ENCODE measurements at regions not wholly inside any gene's neighbourhood (a gene's known extent, or its start where the extent isn't known, plus 50 kb on each side); places are given as distances from the start of the nearest gene placed in this dataset.

GRCh38 chr14:58876608-58877007, 238.8 kb downstream of the DACT1 start:
- no peak for DNase-seq (ENCODE audit: low spot score)
- Histone ChIP-seq H3K27ac (no peak overlapping the region), H3K9me3 (no peaks in the 10 kb centered on the region), H3K4me1 (no peaks in the 10 kb centered on the region), H3K27me3 (no peaks in the 10 kb centered on the region), H3K36me3 (no peaks in the 10 kb centered on the region), H3K4me3 (no peak overlapping the region)
- TF ChIP-seq, protein P1, sequence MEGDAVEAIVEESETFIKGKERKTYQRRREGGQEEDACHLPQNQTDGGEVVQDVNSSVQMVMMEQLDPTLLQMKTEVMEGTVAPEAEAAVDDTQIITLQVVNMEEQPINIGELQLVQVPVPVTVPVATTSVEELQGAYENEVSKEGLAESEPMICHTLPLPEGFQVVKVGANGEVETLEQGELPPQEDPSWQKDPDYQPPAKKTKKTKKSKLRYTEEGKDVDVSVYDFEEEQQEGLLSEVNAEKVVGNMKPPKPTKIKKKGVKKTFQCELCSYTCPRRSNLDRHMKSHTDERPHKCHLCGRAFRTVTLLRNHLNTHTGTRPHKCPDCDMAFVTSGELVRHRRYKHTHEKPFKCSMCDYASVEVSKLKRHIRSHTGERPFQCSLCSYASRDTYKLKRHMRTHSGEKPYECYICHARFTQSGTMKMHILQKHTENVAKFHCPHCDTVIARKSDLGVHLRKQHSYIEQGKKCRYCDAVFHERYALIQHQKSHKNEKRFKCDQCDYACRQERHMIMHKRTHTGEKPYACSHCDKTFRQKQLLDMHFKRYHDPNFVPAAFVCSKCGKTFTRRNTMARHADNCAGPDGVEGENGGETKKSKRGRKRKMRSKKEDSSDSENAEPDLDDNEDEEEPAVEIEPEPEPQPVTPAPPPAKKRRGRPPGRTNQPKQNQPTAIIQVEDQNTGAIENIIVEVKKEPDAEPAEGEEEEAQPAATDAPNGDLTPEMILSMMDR (IDR thresholded peaks at IDR 0.05) = no peak

- no peak overlapping the region for H3K4me3 ChIP-seq
- DNase-seq (ENCODE audit: low spot score) = no peak
- no peak overlapping the region for H3K27ac ChIP-seq
- no peaks in the 10 kb centered on the region for H3K4me1 ChIP-seq
- H3K9me3 ChIP-seq = no peaks in the 10 kb centered on the region
- TF ChIP-seq, protein P1 (IDR thresholded peaks at IDR 0.05) = no peak
- no peaks in the 10 kb centered on the region for H3K36me3 ChIP-seq
- no peaks in the 10 kb centered on the region for H3K27me3 ChIP-seq
These were observed 240.8 kb downstream of the DACT1 start for GRCh38 chr14:58878439-58879139.

- DNase-seq (ENCODE audit: low spot score) = no peak
- no peak overlapping the region for H3K27ac ChIP-seq
- no peaks in the 10 kb centered on the region for H3K4me1 ChIP-seq
- H3K9me3 ChIP-seq = no peaks in the 10 kb centered on the region
- no peaks in the 10 kb centered on the region for H3K27me3 ChIP-seq
- H3K4me3 ChIP-seq = no peak overlapping the region
- no peaks in the 10 kb centered on the region for H3K36me3 ChIP-seq
- TF ChIP-seq, protein P1 (IDR thresholded peaks at IDR 0.05) = no peak
These were observed 243.7 kb downstream of the DACT1 start for GRCh38 chr14:58881433-58881832.

- TF ChIP-seq, protein P1 (IDR thresholded peaks at IDR 0.05) = no peak
These were observed 244.8 kb downstream of the DACT1 start for GRCh38 chr14:58882577-58883018.

GRCh38 chr14:58884442-58884841, 246.7 kb downstream of the DACT1 start:
- Histone ChIP-seq H3K27me3 (no peaks in the 10 kb centered on the region), H3K9me3 (no peaks in the 10 kb centered on the region), H3K4me1 (no peaks in the 10 kb centered on the region), H3K36me3 (no peaks in the 10 kb centered on the region), H3K4me3 (no peak overlapping the region), H3K27ac (no peak overlapping the region)
- TF ChIP-seq, protein P1 (IDR thresholded peaks at IDR 0.05) = peak in 1 of 2 donors; percentile 20
- DNase-seq (ENCODE audit: low spot score) = no peak

More at GRCh38 chr14:58882577-58883018, 244.8 kb downstream of the DACT1 start:
- Histone ChIP-seq H3K9me3 (no peaks in the 10 kb centered on the region), H3K4me1 (no peaks in the 10 kb centered on the region), H3K4me3 (no peak overlapping the region), H3K27me3 (no peaks in the 10 kb centered on the region), H3K27ac (no peak overlapping the region), H3K36me3 (no peaks in the 10 kb centered on the region)
- DNase-seq (ENCODE audit: low spot score) = no peak

GRCh38 chr14:58887931-58888330, 250.2 kb downstream of the DACT1 start:
- Histone ChIP-seq H3K4me1 (no peaks in the 10 kb centered on the region), H3K27ac (no peak overlapping the region), H3K36me3 (no peaks in the 10 kb centered on the region), H3K4me3 (no peak overlapping the region), H3K9me3 (no peaks in the 10 kb centered on the region), H3K27me3 (no peaks in the 10 kb centered on the region)
- TF ChIP-seq, protein P1 (IDR thresholded peaks at IDR 0.05) = no peak
- no peak for DNase-seq (ENCODE audit: low spot score)

All from right atrium auricular region (tissue), 2 donors.